Uterus (tissue), 3 donors: ENCODE measurements at regions not wholly inside any gene's neighbourhood (a gene's known extent, or its start where the extent isn't known, plus 50 kb on each side); places are given as distances from the start of the nearest gene placed in this dataset.

Source experiments
- DNase-seq, 2 donors: peaks; one replicate each; pipeline ENCODE4 v3.0.0-alpha.2; 2019 to 2020
- H3K27ac ChIP-seq, 2 donors: fragments of 200-600 bp; sonication (generic); 1 replicate in 1 of 2; 2 replicates in 1 of 2; pipeline ENCODE4 v1.5.1; 2016 to 2018
- H3K27me3 ChIP-seq, 2 donors: fragments of 200-600 bp; sonication (generic); one replicate each; pipeline ENCODE4 v1.5.1; 2018 to 2019; ENCODE audit warnings: control low read depth in 1 of 2
- H3K36me3 ChIP-seq, 2 donors: fragments of 200-600 bp; sonication (generic); one replicate each; pipeline ENCODE4 v1.5.1; 2019; ENCODE audit warnings: control low read depth in 1 of 2
- H3K4me1 ChIP-seq, 2 donors: fragments of 200-600 bp; sonication (generic); one replicate each; pipeline ENCODE4 v1.5.1; 2018 to 2019; ENCODE audit warnings: control low read depth in 1 of 2
- H3K4me3 ChIP-seq, 2 donors: fragments of 200-600 bp; sonication (generic); 1 replicate in 1 of 2; 2 replicates in 1 of 2; pipeline ENCODE4 v1.5.1; 2018 to 2019; ENCODE audit warnings: mild to moderate bottlenecking in 1 of 2
- H3K9me3 ChIP-seq, 2 donors: fragments of 200-600 bp; sonication (generic); one replicate each; pipeline ENCODE4 v1.5.1; 2019; ENCODE audit warnings: control low read depth in 1 of 2
- CTCF ChIP-seq, 4 experiments: fragments of 200-600 bp in 2 of 4; fragments of 450-650 bp in 2 of 4; sonication (generic) in 2 of 4; IDR thresholded peaks; one replicate each; pipeline ENCODE4 v1.5.1; 2016 to 2019; ENCODE audit warnings: antibody characterized with exemption in 4 of 4, mild to moderate bottlenecking in 2 of 4, moderate library complexity in 1 of 4
- POLR2A ChIP-seq, 2 donors: fragments of 450-650 bp; IDR thresholded peaks; one replicate each; pipeline ENCODE4 v1.6.1; 2016; ENCODE audit warnings: antibody characterized with exemption in 2 of 2, mild to moderate bottlenecking in 1 of 2, moderate library complexity in 1 of 2
- intact Hi-C: fragments of 100-400 bp; cut with DNase I; formaldehyde crosslinking; loops from one replicate; pipeline ENCODE4 v1.15.1; 2023; ENCODE audit warnings: low total_unique reads
- donor health status: DM: yes; HTN: yes; CAD: no.

GRCh38 chr20:24139846-24140245 lies 151.3 kb upstream of the GGTLC1 start:
- intact Hi-C loops: no loop called here
- Histone ChIP-seq H3K4me1 (no peaks in the 10 kb centered on the region), H3K36me3 (no peaks in the 10 kb centered on the region), H3K27ac (no peak overlapping the region), H3K9me3 (no peaks in the 10 kb centered on the region), H3K4me3 (no peak overlapping the region), H3K27me3 (no peaks in the 10 kb centered on the region)
- TF ChIP-seq POLR2A (IDR thresholded peaks at IDR 0.05) (no peak), CTCF (IDR thresholded peaks at IDR 0.05) (no peak)
- DNase-seq: no peak

- TF ChIP-seq POLR2A (IDR thresholded peaks at IDR 0.05): no peak
- no peak for TF ChIP-seq CTCF (IDR thresholded peaks at IDR 0.05)
- Histone ChIP-seq H3K4me3 (no peak overlapping the region), H3K36me3 (no peaks in the 10 kb centered on the region), H3K4me1 (no peaks in the 10 kb centered on the region), H3K9me3 (no peaks in the 10 kb centered on the region), H3K27ac (no peak overlapping the region), H3K27me3 (no peaks in the 10 kb centered on the region)
- intact Hi-C loops: no loop called here
- DNase-seq: no peak
Observed at GRCh38 chr20:24138951-24139350, 150.4 kb upstream of the GGTLC1 start.

- intact Hi-C loops: no loop called here
- DNase-seq: no peak
- TF ChIP-seq CTCF (IDR thresholded peaks at IDR 0.05) (no peak), POLR2A (IDR thresholded peaks at IDR 0.05) (no peak)
- Histone ChIP-seq H3K9me3 (no peaks in the 10 kb centered on the region), H3K27me3 (no peaks in the 10 kb centered on the region), H3K36me3 (no peaks in the 10 kb centered on the region), H3K4me3 (no peak overlapping the region), H3K4me1 (no peaks in the 10 kb centered on the region), H3K27ac (no peak overlapping the region)
Observed at GRCh38 chr20:24138196-24138857, 149.7 kb upstream of the GGTLC1 start.

- H3K4me1 ChIP-seq: no peaks in the 10 kb centered on the region
- H3K4me3 ChIP-seq: no peak overlapping the region
- no peaks in the 10 kb centered on the region for H3K9me3 ChIP-seq
- intact Hi-C loops: no loop called here
- H3K27me3 ChIP-seq: no peaks in the 10 kb centered on the region
- H3K36me3 ChIP-seq: no peaks in the 10 kb centered on the region
- no peak for TF ChIP-seq CTCF (IDR thresholded peaks at IDR 0.05)
- TF ChIP-seq POLR2A (IDR thresholded peaks at IDR 0.05): no peak
- DNase-seq: no peak
- no peak overlapping the region for H3K27ac ChIP-seq
Observed at GRCh38 chr20:24136659-24137246, 148.2 kb upstream of the GGTLC1 start.

GRCh38 chr20:24135781-24136180 lies 147.2 kb upstream of the GGTLC1 start:
- Histone ChIP-seq H3K36me3 (no peaks in the 10 kb centered on the region), H3K4me1 (no peaks in the 10 kb centered on the region), H3K9me3 (no peaks in the 10 kb centered on the region), H3K4me3 (no peak overlapping the region), H3K27me3 (no peaks in the 10 kb centered on the region), H3K27ac (no peak overlapping the region)
- no peak for TF ChIP-seq CTCF (IDR thresholded peaks at IDR 0.05)
- TF ChIP-seq POLR2A (IDR thresholded peaks at IDR 0.05): no peak
- DNase-seq: no peak
- intact Hi-C loops: no loop called here
